Tibial nerve (tissue), 4 donors: ENCODE measurements at regions not wholly inside any gene's neighbourhood (a gene's known extent, or its start where the extent isn't known, plus 50 kb on each side); places are given as distances from the start of the nearest gene placed in this dataset.

Experiments used
- EP300 ChIP-seq, 2 donors: sonication (generic); formaldehyde crosslinking; IDR thresholded peaks; one replicate each; pipeline ENCODE4 v1.6.1; 2017; ENCODE audit warnings: antibody characterized with exemption in 2 of 2, mild to moderate bottlenecking in 1 of 2
- POLR2A ChIP-seq, 2 donors: fragments of 450-650 bp; IDR thresholded peaks; one replicate each; pipeline ENCODE4 v1.6.1; 2017; ENCODE audit warnings: antibody characterized with exemption in 2 of 2, mild to moderate bottlenecking in 2 of 2, moderate library complexity in 2 of 2
- TF ChIP-seq, protein P1 (sequence below), 5 experiments: fragments of 200-600 bp in 3 of 5; fragments of 450-650 bp in 2 of 5; sonication (generic) in 3 of 5; IDR thresholded peaks; one replicate each; pipeline ENCODE4 v1.5.1; 2016 to 2019; ENCODE audit warnings: antibody characterized with exemption in 5 of 5, mild to moderate bottlenecking in 3 of 5, moderate library complexity in 2 of 5

- TF ChIP-seq, protein P1, sequence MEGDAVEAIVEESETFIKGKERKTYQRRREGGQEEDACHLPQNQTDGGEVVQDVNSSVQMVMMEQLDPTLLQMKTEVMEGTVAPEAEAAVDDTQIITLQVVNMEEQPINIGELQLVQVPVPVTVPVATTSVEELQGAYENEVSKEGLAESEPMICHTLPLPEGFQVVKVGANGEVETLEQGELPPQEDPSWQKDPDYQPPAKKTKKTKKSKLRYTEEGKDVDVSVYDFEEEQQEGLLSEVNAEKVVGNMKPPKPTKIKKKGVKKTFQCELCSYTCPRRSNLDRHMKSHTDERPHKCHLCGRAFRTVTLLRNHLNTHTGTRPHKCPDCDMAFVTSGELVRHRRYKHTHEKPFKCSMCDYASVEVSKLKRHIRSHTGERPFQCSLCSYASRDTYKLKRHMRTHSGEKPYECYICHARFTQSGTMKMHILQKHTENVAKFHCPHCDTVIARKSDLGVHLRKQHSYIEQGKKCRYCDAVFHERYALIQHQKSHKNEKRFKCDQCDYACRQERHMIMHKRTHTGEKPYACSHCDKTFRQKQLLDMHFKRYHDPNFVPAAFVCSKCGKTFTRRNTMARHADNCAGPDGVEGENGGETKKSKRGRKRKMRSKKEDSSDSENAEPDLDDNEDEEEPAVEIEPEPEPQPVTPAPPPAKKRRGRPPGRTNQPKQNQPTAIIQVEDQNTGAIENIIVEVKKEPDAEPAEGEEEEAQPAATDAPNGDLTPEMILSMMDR (IDR thresholded peaks at IDR 0.05), result no peak
- no peak for TF ChIP-seq POLR2A (IDR thresholded peaks at IDR 0.05)
- no peak for TF ChIP-seq EP300 (IDR thresholded peaks at IDR 0.05)
These were observed 538.5 kb upstream of the CDH11 start for GRCh38 chr16:65660390-65660789.
